ENCODE measurements at regions not wholly inside any gene's neighbourhood (a gene's known extent, or its start where the extent isn't known, plus 50 kb on each side); places are given as distances from the start of the nearest gene placed in this dataset.

DNA sequence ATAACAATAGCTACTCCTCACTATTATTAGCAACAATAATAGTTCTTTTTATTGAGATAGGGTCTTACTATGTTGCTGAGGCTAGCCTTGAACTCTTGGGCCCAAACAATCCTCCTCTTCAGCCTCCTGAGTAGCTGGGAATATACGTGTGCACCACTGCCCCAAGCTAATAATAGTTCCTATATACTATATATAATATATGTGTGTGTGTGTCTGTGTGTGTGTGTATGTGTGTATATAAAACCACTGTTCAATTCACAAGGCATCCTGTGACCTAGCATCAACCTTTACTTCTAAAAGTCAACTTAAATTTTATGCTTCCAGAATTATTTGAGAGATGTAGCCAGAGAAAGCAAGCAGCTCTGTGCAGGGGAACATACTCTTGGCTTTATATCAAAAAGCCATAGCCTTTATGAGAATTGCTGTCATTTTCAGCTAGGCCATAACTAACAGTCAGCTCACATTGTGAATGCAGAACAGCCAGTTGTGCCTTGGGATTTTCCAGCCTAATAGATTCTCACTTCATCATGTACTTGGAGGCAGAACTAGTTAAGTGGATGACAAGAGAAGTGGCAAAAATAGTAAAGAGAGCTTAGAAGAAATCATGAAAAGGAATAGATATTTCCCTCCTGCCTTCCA lies 665.5 kb downstream of the NYAP2 start:
- no peak for DNase-seq

DNA sequence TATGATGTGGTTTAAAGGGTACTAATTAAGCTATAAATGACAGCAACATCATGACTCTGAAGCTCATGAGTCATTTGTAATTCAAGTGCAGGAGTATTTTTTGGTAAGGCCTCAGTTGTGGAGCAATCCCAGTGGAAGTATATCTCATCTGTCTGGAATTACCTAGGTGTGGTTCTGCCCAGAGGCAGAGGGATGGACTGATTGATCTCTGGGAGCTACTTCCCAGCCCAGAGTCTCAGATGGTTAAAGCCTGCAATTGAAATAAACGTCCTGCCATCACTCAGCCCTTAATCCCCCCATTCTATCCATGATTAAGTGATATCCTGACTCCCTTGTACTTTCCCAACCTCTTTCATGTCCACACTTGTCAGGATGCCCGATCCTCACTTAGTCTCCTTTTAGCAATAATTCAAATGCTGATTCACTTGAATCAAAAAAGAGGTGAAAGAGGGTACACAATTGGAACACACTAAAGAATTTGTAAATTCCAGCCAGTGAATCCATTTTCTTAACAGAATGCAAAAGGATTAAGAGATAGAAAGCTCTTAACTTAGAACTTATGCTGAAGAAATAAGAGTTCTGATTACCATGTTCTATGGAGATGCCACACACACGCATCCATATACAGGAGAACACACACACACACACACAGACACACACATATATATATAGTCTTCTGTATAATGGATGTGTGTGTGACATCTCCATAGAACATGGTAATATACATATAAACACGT lies 664.4 kb downstream of the NYAP2 start:
- no peak for DNase-seq

DNA sequence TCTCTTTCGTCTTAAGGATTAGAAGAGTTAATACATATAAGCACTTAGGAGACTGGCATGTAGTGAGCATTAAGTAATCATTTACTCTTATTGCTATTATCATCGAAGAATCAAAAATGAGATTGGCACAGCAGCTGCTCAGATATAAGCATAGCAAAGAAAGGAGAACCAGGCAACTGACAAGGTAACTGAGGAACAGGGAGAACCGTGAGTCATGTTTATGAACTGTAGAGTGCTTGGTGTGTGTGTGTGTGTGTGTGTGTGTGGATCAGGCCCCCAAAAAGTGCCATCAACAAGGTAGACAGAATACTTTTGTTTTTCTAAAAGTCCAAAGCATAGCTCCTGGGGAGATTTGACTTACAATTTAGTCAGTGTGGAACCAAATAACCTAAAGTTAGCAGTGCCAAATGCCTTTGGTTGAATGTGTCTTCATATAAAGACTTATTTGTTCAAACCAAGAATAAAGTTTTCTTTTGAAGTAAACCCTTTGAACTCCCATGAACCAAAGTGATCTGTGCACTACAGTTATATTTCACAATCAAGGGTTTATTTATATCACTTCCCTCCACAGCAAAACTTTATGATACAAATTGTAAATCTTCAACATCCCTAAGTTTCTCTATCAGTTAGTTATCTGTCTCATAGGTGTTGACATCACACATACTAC lies 660.6 kb downstream of the NYAP2 start:
- DNase-seq, result no peak

DNA sequence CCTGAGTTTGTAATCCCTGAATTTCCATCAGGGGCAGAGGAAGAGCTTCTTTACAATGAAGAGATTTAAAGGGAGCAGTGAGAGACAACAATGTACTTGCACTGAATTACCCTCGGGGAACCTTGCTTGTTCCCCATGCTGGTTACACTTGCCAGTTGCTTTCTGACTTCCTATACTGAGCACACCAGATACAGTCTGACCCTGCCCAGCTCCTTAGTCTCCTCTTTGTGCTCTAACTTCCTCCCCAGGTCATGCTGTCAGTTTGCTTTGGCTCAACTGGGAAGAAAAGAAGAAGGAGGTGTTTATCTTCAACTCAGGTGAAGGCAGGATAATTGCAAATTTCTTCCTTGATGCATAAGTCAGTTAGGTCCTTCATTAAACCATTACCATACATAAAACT lies 658.4 kb downstream of the NYAP2 start:
- no peak for DNase-seq

DNA sequence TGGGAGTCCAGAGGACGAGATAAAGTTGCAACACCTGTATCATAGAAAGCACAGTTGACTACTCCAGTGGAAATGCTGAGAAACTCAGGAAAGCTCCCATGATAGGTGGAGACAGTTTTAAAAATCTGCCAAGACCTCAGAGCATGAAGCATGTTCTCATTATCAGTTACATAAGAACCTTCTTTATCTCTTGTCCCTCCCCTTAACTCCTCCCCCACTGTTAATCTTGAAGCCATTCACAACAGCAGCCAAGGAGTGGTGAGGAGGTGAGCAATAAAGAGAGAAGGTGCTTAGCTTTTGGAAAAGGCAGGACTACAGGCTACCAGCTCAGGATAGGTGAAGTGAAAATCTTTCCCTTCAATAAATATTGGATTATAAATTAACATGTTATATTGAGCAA lies 657.9 kb downstream of the NYAP2 start:
- no peak for DNase-seq

DNA sequence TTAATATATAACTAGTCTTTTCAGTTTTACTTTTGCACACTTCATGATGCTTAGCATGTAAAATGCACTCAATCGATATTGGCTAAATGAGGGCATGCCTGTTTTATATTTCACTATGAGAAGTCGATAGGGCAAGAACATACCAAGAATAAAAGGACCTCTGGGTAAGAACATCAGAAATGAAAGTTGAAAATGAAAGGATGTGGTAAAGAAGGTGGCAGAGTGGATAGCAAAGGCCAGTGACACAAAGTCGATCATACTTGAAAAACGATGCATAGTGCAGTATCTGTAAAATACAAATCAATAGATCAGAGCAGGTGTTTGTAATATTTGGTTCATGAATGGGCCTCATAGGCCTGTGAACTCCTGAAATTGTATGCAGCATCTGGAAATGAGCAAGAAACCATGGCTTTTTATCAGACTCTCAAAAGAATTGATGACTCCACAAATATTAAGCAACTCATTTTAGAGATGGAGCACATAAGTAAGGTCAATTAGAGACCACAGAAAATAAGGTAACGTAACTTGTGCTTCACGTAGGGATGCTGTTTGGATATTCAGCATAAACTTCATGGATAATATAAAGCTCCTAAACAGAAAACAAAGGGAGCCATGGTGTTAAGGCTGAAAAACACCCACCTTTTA lies 653.4 kb downstream of the NYAP2 start:
- DNase-seq, result no peak

DNA sequence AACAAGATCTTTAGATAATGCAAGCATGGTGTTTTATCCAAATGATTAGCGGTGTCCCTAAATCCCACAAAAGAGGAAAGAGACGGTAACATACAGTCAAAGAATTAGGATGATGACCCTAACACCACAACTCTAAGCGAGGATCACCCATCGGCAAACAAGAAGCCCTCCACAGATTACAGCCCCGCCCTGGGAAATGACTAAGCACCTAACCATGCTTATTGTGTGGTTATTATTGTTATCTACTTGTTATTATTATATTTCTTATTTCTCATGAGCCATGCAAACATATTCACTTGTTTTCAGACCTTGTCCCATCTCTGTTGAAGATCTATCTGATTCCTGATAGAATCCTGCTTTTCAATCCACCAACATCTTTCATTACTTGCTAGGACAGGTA lies 651.3 kb downstream of the NYAP2 start:
- DNase-seq, result no peak

DNA sequence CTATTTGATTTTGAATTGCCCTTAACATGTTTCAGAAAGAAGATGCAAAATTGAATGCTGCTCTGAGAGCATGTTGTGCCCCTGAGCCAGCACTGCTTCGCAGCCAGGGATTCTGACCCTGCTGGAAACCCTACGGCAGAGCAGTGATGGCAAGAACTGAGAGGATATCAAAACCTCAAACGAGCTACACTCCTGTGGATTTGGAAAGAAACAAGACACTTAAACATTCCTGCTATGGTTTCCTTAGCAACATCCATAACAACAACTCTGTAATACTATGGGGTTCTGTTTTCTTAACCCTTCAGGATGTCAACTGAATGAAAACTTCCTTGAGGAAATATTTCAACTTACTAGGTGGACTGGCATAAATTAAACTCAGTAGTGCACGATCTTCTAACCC lies 649.1 kb downstream of the NYAP2 start:
- DNase-seq, result no peak

DNA sequence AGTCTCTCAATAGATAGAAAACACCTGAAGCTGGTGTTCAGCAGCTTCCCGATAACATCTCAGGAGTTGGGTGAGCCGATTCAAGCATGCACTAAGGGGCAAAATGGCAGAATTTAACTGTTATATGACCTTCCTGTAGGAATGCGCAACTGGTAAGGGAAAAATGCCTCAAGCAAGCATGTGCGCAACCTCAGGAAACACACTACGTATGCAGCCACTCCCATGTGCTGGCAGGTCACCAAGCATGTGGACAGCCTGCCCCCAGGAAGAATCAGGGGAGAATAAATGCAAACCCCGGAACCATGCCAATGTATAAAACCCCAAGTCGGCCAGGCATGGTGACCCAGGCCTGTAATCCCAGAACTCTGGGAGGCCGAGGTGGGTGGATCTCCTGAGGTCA lies 645.6 kb downstream of the NYAP2 start:
- no peak for DNase-seq

DNA sequence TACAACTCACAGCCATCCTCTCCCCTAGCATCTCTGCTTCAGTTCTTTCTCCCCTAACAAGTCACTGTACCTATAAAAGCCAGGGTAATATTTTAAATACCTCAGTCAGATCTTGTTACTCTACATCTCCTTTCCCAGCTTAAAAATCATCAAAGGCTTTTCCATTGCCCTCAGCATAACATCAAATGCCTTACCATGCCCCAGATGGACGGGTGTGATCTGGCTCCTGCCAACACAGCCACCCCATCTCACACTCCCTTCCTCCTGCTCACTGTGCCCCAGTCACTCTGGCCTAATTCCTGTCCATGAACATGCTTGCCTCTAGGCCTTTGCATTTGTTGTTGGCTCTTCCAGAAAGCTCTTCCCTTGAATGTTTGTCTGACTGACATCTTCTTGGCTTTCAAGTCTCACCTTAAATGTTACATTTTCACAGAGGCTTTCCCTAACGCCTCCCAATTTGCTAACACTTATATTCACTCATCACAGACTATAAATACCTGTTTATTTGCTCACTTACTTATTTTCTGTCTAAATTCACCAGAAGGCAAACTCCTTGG lies 640.9 kb downstream of the NYAP2 start:
- no peak for DNase-seq

DNA sequence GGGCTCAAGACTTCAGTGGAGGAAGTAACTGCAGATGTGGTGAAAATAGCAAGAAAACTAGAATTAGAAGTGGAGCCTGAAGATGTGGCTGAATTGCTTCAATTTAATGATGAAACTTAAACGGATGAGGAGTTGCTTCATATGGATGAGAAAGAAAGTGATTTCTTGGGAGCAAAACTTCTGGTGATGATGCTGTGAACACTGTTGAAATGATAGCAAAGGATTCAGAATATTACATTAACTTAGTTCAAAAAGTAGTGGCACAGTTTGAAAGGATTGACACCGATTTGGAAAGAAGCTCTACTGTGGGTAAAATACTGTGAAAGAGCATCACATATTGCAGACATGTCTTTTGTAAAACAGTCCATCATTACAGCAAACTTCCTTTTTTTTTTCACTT lies 638.0 kb downstream of the NYAP2 start:
- DNase-seq, result no peak

DNA sequence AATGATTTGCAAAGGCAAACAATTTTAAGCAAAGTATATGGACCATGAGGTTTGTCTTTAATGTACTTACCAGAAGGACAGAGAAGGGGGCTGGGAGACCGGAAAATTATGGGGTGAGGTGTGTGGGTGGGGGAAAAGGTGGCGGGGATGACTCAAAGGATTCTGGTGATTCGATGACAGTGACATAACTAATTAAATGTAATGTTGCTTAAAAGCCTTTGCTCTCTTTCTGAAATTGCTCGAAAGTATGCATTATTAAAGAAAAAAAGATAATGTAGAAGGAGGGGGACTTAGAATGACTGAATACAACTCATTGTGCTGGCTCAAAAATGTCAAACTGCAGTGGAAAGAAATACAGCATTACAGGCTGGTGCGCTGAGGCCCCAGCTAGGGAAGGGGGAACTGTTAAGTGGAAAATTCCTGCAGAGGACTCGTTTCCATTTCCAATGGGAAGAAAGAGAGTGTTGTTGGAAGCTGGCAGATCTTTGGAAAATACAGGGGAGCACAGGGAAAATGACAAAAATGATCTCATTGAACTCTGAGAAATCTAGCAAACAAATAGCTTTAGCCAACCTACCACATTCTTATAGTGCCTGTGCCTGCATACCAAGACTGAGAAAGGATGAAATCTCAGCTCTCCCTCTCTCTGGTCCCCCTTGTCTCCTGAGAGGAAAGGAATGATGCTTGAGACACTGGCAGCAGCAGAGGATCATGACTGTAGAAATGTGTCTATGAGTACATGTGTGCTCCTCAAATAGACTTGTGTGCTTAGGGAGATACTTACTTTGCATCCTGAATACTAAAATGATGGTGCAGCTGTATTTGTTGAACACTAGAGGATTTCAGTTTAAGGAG lies 632.4 kb downstream of the NYAP2 start:
- DNase-seq, result no peak

DNA sequence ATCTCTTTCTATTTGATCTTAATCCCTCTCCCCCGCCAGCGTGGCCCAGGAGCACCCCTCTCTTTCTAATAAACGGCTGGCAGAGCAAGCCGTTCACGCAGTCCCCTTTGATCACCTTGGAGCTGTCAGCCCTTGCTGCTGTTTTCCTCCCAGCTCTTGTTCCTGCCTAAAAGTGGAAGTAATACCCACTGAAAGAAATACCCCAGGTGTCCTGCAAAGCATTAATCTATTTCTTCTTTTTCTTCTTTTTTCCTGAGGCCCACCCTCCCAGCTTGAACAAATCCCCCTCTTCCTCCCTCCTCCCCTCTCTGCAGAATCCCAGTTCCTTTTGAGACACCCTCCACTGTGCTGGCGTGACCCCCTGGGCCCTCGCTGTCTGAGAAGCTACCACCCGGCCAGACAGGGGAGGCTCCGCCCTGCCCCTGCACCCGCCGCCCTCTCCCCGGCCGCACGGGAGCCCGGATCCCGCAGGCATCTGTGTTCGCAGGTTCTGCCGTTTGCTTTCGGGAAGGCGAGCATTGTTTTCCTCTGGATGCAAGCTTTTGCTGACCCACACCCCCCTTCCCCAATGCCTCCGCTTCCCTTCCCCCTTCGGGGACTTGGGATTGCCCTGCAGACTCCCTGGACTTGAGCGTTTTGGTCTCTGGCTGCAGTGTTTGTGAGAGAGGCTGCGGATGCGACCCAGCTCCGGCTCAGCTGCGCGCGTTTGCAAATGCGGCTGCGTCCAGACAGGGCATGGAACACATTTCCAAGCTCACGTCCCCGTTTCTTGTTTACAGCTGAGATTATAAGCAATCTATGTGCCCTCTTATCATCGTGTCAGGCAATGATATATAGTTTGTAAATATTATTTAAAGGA lies 631.5 kb downstream of the NYAP2 start:
- DNase-seq, result peak; percentile 51

DNA sequence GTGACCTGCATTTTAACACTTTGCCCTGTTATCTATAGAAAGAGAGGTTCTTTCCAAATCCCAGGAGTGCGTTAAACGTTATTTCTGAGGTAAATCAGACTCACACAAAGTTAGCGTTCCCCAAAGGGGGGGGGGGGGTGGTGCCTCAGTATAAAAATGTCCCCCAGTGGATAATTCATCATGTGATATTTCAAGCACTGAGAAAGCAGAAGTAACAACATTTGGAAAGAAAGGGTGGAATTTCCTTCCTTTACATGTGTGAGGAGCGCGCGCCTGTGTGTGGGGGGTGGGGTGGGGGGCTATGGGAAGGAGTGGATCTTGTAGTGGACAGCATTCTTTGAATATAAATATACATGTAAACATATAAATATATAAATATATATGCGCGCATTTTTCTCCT lies 630.9 kb downstream of the NYAP2 start:
- DNase-seq, result no peak

DNA sequence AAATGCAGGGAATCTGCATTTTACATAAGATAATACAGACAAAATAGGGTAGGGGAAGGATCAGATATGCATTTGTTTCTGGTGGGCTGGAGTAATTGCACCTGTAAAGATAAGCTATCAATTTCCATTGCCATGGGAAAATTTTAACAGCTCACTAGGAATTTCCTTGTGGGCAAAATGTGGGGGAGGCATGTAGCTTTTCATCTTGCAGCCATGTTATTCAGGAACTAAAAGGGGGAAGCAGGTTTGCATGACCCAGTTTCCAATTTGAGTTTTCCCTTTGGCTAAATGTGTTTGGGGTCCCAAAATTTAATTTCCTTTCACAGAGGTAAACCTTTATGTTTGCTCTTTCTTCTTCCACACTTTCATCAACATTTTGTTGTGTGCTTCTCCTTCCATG lies 624.4 kb downstream of the NYAP2 start:
- no peak for DNase-seq

DNA sequence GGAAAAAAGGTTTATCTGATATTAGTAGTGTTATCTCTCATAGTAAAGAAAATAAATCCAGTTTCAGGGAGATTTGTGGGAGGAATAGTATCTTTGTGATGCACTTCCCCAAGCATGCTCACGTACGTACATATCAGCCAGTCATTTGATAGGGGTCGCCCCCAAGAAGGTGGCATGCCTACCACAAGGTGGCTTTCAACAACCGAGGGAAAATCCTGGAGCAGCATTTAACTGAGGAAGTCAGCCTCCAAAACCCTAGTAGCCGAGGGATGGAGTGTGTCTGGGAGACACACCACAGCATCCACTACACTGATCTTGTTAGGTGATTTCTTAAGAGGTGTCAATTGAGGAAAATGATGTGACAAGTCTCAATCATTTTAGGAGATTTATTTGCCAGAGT lies 623.9 kb downstream of the NYAP2 start:
- DNase-seq, result no peak

DNA sequence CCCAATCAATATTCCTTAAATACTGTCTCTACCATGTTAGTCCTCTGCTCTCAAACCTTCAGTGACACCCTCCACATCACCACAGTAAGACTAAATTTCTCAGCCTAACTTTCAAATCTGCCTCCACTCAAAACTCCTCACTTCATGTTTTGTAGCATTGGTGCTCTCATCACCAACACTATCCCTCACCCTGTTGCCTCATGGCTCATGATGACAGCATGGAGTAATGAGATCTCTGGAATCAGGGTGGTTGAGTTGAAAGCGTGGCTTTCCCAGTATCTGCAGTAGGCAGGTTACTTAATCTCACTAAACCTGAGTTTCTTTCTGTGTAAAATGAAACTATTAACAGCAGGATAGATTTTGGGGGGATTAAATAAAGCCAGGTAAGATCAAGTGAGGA lies 621.4 kb downstream of the NYAP2 start:
- no peak for DNase-seq

DNA sequence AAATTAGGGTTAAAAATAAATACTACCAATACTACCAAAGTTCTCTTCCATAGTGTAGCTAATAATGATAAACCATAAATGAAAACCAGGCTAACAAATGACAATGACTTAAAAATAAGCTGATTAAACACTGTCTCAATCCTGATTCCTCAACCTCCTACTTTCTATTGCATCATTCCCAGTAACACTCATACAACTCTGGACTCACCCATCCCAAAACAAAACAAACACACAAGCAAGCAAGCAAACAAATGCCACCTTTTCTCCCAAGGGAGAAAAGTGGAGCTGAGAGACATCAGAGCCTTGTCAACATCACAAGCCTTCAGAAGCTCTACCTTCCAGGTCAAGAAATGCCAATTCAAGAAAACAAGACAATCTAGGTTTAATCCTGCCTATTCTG lies 620.7 kb downstream of the NYAP2 start:
- DNase-seq, result no peak

DNA sequence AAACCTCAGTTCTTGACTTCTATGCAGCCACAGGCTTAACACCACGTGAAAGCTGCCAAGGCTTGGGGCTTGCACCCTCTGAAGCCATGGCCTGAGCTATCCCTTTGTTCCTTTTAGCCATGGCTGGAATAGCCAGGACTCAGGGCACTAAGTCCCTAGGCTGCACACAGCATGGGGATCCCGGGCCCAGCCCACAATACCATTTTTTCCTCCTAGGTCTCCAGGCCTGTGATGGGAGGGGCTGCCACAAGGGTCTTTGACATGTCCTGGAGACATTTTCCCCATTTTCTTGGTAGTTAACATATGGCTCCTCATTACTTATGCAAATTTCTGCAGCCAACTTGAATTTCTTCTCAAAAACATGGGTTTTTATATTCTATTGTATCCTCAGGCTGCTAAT lies 619.1 kb downstream of the NYAP2 start:
- DNase-seq, result no peak

DNA sequence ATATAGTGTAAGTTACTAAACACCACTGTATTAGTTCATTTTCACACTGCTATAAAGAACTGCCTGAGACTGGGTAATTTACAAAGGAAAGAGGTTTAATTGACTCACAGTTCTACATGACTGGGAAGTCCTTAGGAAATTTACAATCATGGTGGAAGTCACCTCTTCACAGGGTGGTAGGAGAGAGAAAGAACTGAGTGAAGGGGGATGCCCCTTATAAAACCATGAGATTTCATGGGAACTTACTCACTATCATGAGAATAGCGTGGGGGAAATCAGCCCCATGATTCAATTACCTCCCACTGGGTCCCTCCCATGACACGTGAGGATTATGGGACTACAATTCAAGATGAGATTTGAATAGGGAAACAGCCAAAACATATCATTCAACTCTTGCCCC lies 618.0 kb downstream of the NYAP2 start:
- no peak for DNase-seq

DNA sequence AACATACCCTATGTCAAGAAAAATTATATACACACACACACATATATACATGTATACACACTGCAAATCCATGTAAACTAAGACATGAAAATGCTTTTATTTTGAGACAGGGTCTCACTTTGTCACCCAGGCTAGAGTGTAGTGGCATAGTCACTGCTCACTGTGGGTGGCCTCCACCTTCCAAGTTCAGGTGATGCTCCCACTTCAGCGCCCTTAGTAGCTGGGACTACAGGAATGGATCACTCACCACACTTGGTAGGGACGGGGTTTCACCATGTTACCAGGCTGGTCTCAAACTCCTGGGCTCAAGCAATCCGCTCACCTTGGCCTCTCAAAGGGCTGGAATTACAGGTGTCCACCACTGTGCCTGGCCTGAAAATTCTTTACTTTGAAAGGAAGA lies 617.6 kb downstream of the NYAP2 start:
- no peak for DNase-seq
